B cell (primary cell): ENCODE measurements at regions not wholly inside any gene's neighbourhood (a gene's known extent, or its start where the extent isn't known, plus 50 kb on each side); places are given as distances from the start of the nearest gene placed in this dataset.

Source experiments
- ATAC-seq: fragments of 200-7000 bp; cut with Tn5 transposase; one replicate; pipeline ENCODE4 v1.10.0; 2021; ENCODE audit warnings: low read depth, mild to moderate bottlenecking, moderate number of reproducible peaks, moderate library complexity
- CTCF ChIA-PET: fragments of 350-600 bp; sonication (Branson Sonifier 250); formaldehyde crosslinking; loops from one replicate; lab custom pipeline; 2021; ENCODE audit warnings: antibody characterized with exemption, inconsistent platforms; lab: Charles Lee
- POLR2A ChIA-PET: fragments of 350-600 bp; sonication (Branson Sonifier 250); formaldehyde crosslinking; loops from one replicate; lab custom pipeline; 2021; ENCODE audit warnings: antibody characterized with exemption; lab: Charles Lee
- DNase-seq: peaks from one replicate; pipeline ENCODE4 v3.0.0; 2013
- H2AFZ ChIP-seq: 2 replicates; pipeline ENCODE4 v1.6.1; 2012; ENCODE audit warnings: mild to moderate bottlenecking, low read depth, low read length; ENCODE audit not compliant: insufficient read depth, poor library complexity, severe bottlenecking
- H3K27ac ChIP-seq, 2 donors: 1 replicate in 1 of 2; 2 replicates in 1 of 2; pipeline ENCODE4 v1.5.1; 2012 to 2013; ENCODE audit warnings: low read length in 2 of 2, mild to moderate bottlenecking in 2 of 2, moderate library complexity in 1 of 2
- H3K27me3 ChIP-seq, 4 experiments: fragments of 200-600 bp in 1 of 4; sonication (generic) in 1 of 4; replicated peaks in 1 of 4; 1 replicate in 2 of 4; 2 replicates in 2 of 4; pipeline versions ENCODE4 v1.6.1 to v1.7.0; 2013 to 2016; ENCODE audit warnings: low read length in 3 of 4, mild to moderate bottlenecking in 2 of 4, mixed read lengths in 1 of 4, moderate library complexity in 1 of 4; ENCODE audit not compliant: insufficient read depth in 4 of 4, control insufficient read depth in 3 of 4; ENCODE audit errors: control extremely low read depth in 1 of 4
- H3K36me3 ChIP-seq, 2 experiments: replicated peaks in 1 of 2; 1 replicate in 1 of 2; 2 replicates in 1 of 2; pipeline versions ENCODE4 v1.6.1 to v1.7.1; 2013; ENCODE audit warnings: low read length in 1 of 2; ENCODE audit not compliant: insufficient read depth in 2 of 2, control insufficient read depth in 1 of 2; ENCODE audit errors: control extremely low read depth in 1 of 2, extremely low read depth in 1 of 2
- H3K4me1 ChIP-seq, 2 donors: fragments of 200-600 bp in 1 of 2; sonication (generic) in 1 of 2; 1 replicate in 1 of 2; 2 replicates in 1 of 2; pipeline versions ENCODE4 v1.5.1 to v1.6.1; 2013 to 2017; ENCODE audit warnings: low read length in 2 of 2; ENCODE audit not compliant: control insufficient read depth in 2 of 2, insufficient read depth in 2 of 2
- H3K4me2 ChIP-seq: replicated peaks from 2 replicates; pipeline ENCODE3; 2012; ENCODE audit warnings: mild to moderate bottlenecking, low read depth, low read length; ENCODE audit not compliant: poor library complexity, severe bottlenecking
- H3K4me3 ChIP-seq, 5 experiments: fragments of 200-600 bp in 1 of 5; sonication (generic) in 1 of 5; 1 replicate in 3 of 5; 2 replicates in 2 of 5; pipeline versions ENCODE4 v1.5.1 to v1.7.0; 2011 to 2016; ENCODE audit warnings: low read length in 4 of 5, mild to moderate bottlenecking in 4 of 5, low read depth in 2 of 5, control low read depth in 1 of 5, moderate library complexity in 1 of 5; ENCODE audit not compliant: insufficient read depth in 1 of 5; ENCODE audit errors: control extremely low read depth in 1 of 5, extremely low read depth in 1 of 5
- H3K79me2 ChIP-seq: fragments of 200-600 bp; sonication (generic); one replicate; pipeline ENCODE4 v1.6.0; 2016; ENCODE audit warnings: low read length; ENCODE audit not compliant: control insufficient read depth, insufficient read depth
- H3K9ac ChIP-seq: fragments of 200-600 bp; sonication (generic); 2 replicates; pipeline ENCODE4 v1.6.1; 2017; ENCODE audit warnings: mild to moderate bottlenecking, low read length, moderate library complexity
- H3K9me3 ChIP-seq, 3 donors: one replicate each; pipeline versions ENCODE4 v1.6.1 to v1.7.1; 2013; ENCODE audit warnings: low read length in 2 of 3; ENCODE audit not compliant: control insufficient read depth in 2 of 3, insufficient read depth in 1 of 3; ENCODE audit errors: control extremely low read depth in 1 of 3
- H4K20me1 ChIP-seq: 2 replicates; pipeline ENCODE4 v1.6.0; 2012; ENCODE audit warnings: mild to moderate bottlenecking, low read length; ENCODE audit not compliant: insufficient read depth, control insufficient read depth, poor library complexity, severe bottlenecking
- H3K27ac Mint-ChIP-seq: one replicate; pipeline ENCODE4 v1.8.0; 2021; ENCODE audit warnings: mixed read lengths
- H3K27me3 Mint-ChIP-seq: one replicate; pipeline ENCODE4 v1.8.0; 2021; ENCODE audit warnings: mixed read lengths
- H3K4me1 Mint-ChIP-seq: one replicate; pipeline ENCODE4 v1.8.0; 2021; ENCODE audit warnings: mixed read lengths
- H3K4me3 Mint-ChIP-seq: one replicate; pipeline ENCODE4 v1.8.0; 2021; ENCODE audit warnings: mixed read lengths
- H3K9me3 Mint-ChIP-seq: one replicate; pipeline ENCODE4 v1.8.0; 2022; ENCODE audit warnings: mixed read lengths; ENCODE audit not compliant: insufficient read depth
- CTCF ChIP-seq: fragments of 200-600 bp; IDR thresholded peaks from one replicate; pipeline ENCODE4 v1.8.0; 2022; ENCODE audit warnings: antibody characterized with exemption, mild to moderate bottlenecking
- EZH2 ChIP-seq: IDR thresholded peaks from 2 replicates; pipeline ENCODE4 v1.6.1; 2012; ENCODE audit warnings: borderline replicate concordance, low read depth, mild to moderate bottlenecking, moderate library complexity, low read length; ENCODE audit not compliant: insufficient read depth, poor library complexity, severe bottlenecking
- WGBS: methylation state at CpG from one replicate; pipeline ENCODE4 v1.1.5; 2013; ENCODE audit warnings: missing lambda C conversion rate; ENCODE audit not compliant: insufficient coverage; 5-methylcytosine and 5-hydroxymethylcytosine counted together
- intact Hi-C: fragments of 100-400 bp; cut with micrococcal nuclease; formaldehyde crosslinking; loops from one replicate; pipeline ENCODE4 v1.10.0; 2022

- H3K4me1 ChIP-seq, result no peaks in the 10 kb centered on the region
- no peak overlapping the region for H3K4me3 Mint-ChIP-seq
- H3K9me3 ChIP-seq, result peaks cover 0 to 3% (median 0%) of the 10 kb centered on the region in 3 donors
- POLR2A ChIA-PET, result no interaction called here
- no peak overlapping the region for H2AFZ ChIP-seq
- no peaks in the 10 kb centered on the region for H3K79me2 ChIP-seq
- no peaks in the 10 kb centered on the region for H3K9me3 Mint-ChIP-seq
- no peak overlapping the region for H3K27ac ChIP-seq
- H3K9ac ChIP-seq, result no peak overlapping the region
- no peaks in the 10 kb centered on the region for H3K4me1 Mint-ChIP-seq
- no peak overlapping the region for H3K27ac Mint-ChIP-seq
- no peaks in the 10 kb centered on the region for H3K27me3 Mint-ChIP-seq
- no peak overlapping the region for H3K4me2 ChIP-seq
- H3K4me3 ChIP-seq, result no peak overlapping the region
- H4K20me1 ChIP-seq, result no peaks in the 10 kb centered on the region
- CTCF ChIA-PET, result no interaction called here
- H3K36me3 ChIP-seq, result no peaks in the 10 kb centered on the region
- DNase-seq (no peak), ATAC-seq (no peak)
- TF ChIP-seq EZH2 (no peak), CTCF (no peak)
- intact Hi-C loops, result no loop called here
- no peaks in the 10 kb centered on the region for H3K27me3 ChIP-seq
These were observed 53.4 kb downstream of the PTCHD4 start for GRCh38 chr6:48057601-48058000.

- Histone ChIP-seq H3K9ac (no peak overlapping the region), H3K79me2 (no peaks in the 10 kb centered on the region), H2AFZ (no peak overlapping the region), H3K9me3 (no peaks in the 10 kb centered on the region), H3K27me3 (no peaks in the 10 kb centered on the region), H3K36me3 (no peaks in the 10 kb centered on the region), H4K20me1 (no peaks in the 10 kb centered on the region), H3K4me1 (no peaks in the 10 kb centered on the region), H3K27ac (no peak overlapping the region), H3K4me2 (no peak overlapping the region), H3K4me3 (no peak overlapping the region)
- DNase-seq (no peak), ATAC-seq (no peak)
- TF ChIP-seq CTCF (no peak), EZH2 (no peak)
- no peaks in the 10 kb centered on the region for H3K27me3 Mint-ChIP-seq
- WGBS, result 10% methylated on average over 1 of the region's 2 CpGs
- CTCF ChIA-PET, result no interaction called here
- H3K27ac Mint-ChIP-seq, result no peak overlapping the region
- no peaks in the 10 kb centered on the region for H3K4me1 Mint-ChIP-seq
- H3K9me3 Mint-ChIP-seq, result no peaks in the 10 kb centered on the region
- POLR2A ChIA-PET, result no interaction called here
- no peak overlapping the region for H3K4me3 Mint-ChIP-seq
- intact Hi-C loops, result no loop called here
These were observed 62.4 kb downstream of the PTCHD4 start for GRCh38 chr6:48048451-48049146.
